Vagina (tissue), 2 donors: ENCODE measurements at regions not wholly inside any gene's neighbourhood (a gene's known extent, or its start where the extent isn't known, plus 50 kb on each side); places are given as distances from the start of the nearest gene placed in this dataset.

Source experiments
- DNase-seq, 2 donors: peaks; one replicate each; pipeline ENCODE4 v3.0.0-alpha.2; 2017; ENCODE audit errors: extremely low spot score in 2 of 2
- H3K27ac ChIP-seq: fragments of 200-600 bp; sonication (generic); one replicate; pipeline ENCODE4 v1.5.1; 2019
- H3K27me3 ChIP-seq: fragments of 200-600 bp; sonication (generic); one replicate; pipeline ENCODE4 v1.5.1; 2019
- H3K36me3 ChIP-seq, 2 donors: fragments of 200-600 bp; sonication (generic); one replicate each; pipeline ENCODE4 v1.5.1; 2017 to 2019
- H3K4me1 ChIP-seq: fragments of 200-600 bp; sonication (generic); one replicate; pipeline ENCODE4 v1.5.1; 2019
- H3K4me3 ChIP-seq, 2 donors: fragments of 200-600 bp; sonication (generic); 1 replicate in 1 of 2; 2 replicates in 1 of 2; pipeline ENCODE4 v1.5.1; 2016 to 2019
- H3K9me3 ChIP-seq: fragments of 200-600 bp; sonication (generic); one replicate; pipeline ENCODE4 v1.5.1; 2019
- POLR2A ChIP-seq, 2 donors: fragments of 450-650 bp; IDR thresholded peaks; one replicate each; pipeline ENCODE4 v1.6.1; 2017; ENCODE audit warnings: antibody characterized with exemption in 2 of 2, mild to moderate bottlenecking in 2 of 2, moderate library complexity in 2 of 2
- POLR2AphosphoS5 ChIP-seq, 2 donors: sonication (generic); formaldehyde crosslinking; IDR thresholded peaks; one replicate each; pipeline ENCODE4 v1.9.0; 2017; ENCODE audit warnings: antibody characterized with exemption in 2 of 2, mild to moderate bottlenecking in 2 of 2, low read depth in 1 of 2; ENCODE audit not compliant: insufficient read depth in 1 of 2
- intact Hi-C: fragments of 100-400 bp; cut with DNase I; formaldehyde crosslinking; loops from one replicate; pipeline ENCODE4 v1.15.1; 2023
- TF ChIP-seq, protein P1 (sequence below), 3 experiments: fragments of 450-650 bp in 2 of 3; fragments of 200-600 bp in 1 of 3; sonication (generic) in 1 of 3; IDR thresholded peaks; one replicate each; pipeline ENCODE4 v1.5.1; 2017 to 2019; ENCODE audit warnings: antibody characterized with exemption in 3 of 3, mild to moderate bottlenecking in 2 of 3, moderate library complexity in 2 of 3

DNA sequence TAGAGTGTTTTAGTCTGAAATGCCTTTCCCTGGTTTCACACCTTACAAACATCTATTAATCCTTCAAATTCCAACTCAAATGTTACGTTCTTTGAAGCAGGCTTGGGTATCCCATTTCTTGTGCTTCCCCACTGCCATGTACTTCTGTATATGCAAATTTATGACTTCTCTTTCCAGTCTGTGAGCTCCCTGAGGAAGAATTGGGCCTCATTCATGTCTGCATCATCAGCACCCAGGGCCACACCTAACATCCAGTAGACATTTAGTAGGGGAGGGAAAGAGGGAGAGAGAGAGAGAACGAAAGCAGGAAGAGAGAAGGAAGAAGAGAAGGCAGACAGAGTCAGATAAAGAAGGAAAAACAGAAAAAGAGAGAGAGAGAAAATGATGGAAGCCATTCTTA is 53.3 kb upstream of the KY start:
- no peaks in the 10 kb centered on the region for H3K36me3 ChIP-seq
- H3K4me3 ChIP-seq, result no peak overlapping the region
- H3K27me3 ChIP-seq, result no peaks in the 10 kb centered on the region
- intact Hi-C loops, result no loop called here
- no peaks in the 10 kb centered on the region for H3K9me3 ChIP-seq
- no peak for TF ChIP-seq POLR2AphosphoS5 (IDR thresholded peaks at IDR 0.05; ENCODE audit: insufficient read depth in 1 of 2, low read depth in 1 of 2)
- DNase-seq, result peak in 1 of 2 donors; percentile 22
- peaks cover 11% of the 10 kb centered on the region for H3K4me1 ChIP-seq
- no peak overlapping the region for H3K27ac ChIP-seq

- TF ChIP-seq POLR2AphosphoS5 (IDR thresholded peaks at IDR 0.05; ENCODE audit: insufficient read depth in 1 of 2, low read depth in 1 of 2), result no peak
- TF ChIP-seq POLR2A (IDR thresholded peaks at IDR 0.05), result no peak
- TF ChIP-seq, protein P1, sequence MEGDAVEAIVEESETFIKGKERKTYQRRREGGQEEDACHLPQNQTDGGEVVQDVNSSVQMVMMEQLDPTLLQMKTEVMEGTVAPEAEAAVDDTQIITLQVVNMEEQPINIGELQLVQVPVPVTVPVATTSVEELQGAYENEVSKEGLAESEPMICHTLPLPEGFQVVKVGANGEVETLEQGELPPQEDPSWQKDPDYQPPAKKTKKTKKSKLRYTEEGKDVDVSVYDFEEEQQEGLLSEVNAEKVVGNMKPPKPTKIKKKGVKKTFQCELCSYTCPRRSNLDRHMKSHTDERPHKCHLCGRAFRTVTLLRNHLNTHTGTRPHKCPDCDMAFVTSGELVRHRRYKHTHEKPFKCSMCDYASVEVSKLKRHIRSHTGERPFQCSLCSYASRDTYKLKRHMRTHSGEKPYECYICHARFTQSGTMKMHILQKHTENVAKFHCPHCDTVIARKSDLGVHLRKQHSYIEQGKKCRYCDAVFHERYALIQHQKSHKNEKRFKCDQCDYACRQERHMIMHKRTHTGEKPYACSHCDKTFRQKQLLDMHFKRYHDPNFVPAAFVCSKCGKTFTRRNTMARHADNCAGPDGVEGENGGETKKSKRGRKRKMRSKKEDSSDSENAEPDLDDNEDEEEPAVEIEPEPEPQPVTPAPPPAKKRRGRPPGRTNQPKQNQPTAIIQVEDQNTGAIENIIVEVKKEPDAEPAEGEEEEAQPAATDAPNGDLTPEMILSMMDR (IDR thresholded peaks at IDR 0.05), result no peak
- no peak for DNase-seq
- no peaks in the 10 kb centered on the region for H3K9me3 ChIP-seq
- intact Hi-C loops, result no loop called here
- H3K36me3 ChIP-seq, result no peaks in the 10 kb centered on the region
- H3K4me1 ChIP-seq, result peaks cover 9% of the 10 kb centered on the region
- H3K27ac ChIP-seq, result no peak overlapping the region
- no peak overlapping the region for H3K4me3 ChIP-seq
- H3K27me3 ChIP-seq, result no peaks in the 10 kb centered on the region
Observed at GRCh38 chr3:134704556-134704955, 53.7 kb upstream of the KY start.

DNA sequence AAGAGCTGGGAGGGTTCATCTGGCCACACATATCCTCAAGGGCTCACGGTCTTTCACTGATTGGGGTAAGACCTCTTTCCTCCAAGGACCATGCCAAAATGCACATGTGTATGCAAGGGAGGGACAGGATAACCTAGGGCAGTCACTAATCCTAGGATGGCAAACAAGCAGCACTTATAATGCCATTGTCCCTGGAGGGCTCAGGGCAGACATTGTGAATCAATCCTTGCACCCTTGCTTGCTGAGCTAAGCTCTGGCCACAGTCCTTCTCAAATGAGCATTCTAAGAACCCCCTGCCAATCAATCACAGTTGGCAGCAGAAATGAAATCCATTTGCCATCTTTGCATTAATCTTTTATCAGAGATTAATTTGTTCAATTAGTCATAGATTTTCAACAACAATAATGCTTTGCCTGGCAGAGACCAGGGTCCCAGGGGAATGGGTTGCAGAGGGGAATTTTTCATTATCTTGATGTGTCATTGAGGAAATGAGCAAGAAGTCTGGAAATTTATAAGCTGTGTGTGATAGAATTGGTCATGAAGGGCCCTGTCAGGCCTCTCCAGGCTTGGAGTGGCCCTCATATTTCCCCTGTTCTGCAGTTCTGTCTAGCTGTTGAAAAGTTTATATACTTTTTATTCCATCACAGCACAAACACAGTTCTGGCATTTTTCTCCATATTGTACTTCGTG is 57.2 kb upstream of the KY start:
- no peaks in the 10 kb centered on the region for H3K27me3 ChIP-seq
- TF ChIP-seq, protein P1 (IDR thresholded peaks at IDR 0.05), result no peak
- TF ChIP-seq POLR2A (IDR thresholded peaks at IDR 0.05) (no peak), POLR2AphosphoS5 (IDR thresholded peaks at IDR 0.05; ENCODE audit: insufficient read depth in 1 of 2, low read depth in 1 of 2) (no peak)
- intact Hi-C loops, result no loop called here

GRCh38 chr3:134708671-134709070 is 57.8 kb upstream of the KY start:
- no peaks in the 10 kb centered on the region for H3K9me3 ChIP-seq
- intact Hi-C loops, result no loop called here
- no peaks in the 10 kb centered on the region for H3K36me3 ChIP-seq
- H3K27ac ChIP-seq, result no peak overlapping the region
- no peak for DNase-seq
- peaks cover 10% of the 10 kb centered on the region for H3K4me1 ChIP-seq
- no peak for TF ChIP-seq POLR2AphosphoS5 (IDR thresholded peaks at IDR 0.05; ENCODE audit: insufficient read depth in 1 of 2, low read depth in 1 of 2)
- TF ChIP-seq, protein P1 (IDR thresholded peaks at IDR 0.05), result no peak
- TF ChIP-seq POLR2A (IDR thresholded peaks at IDR 0.05), result no peak
- H3K4me3 ChIP-seq, result no peak overlapping the region
- no peaks in the 10 kb centered on the region for H3K27me3 ChIP-seq

More for the DNA sequence above, 57.2 kb upstream of the KY start:
- DNase-seq, result no peak
- H3K36me3 ChIP-seq, result no peaks in the 10 kb centered on the region
- no peaks in the 10 kb centered on the region for H3K9me3 ChIP-seq
- peaks cover 10% of the 10 kb centered on the region for H3K4me1 ChIP-seq
- H3K4me3 ChIP-seq, result no peak overlapping the region
- no peak overlapping the region for H3K27ac ChIP-seq

GRCh38 chr3:134709076-134709475 is 58.3 kb upstream of the KY start:
- Histone ChIP-seq H3K4me1 (peaks cover 10% of the 10 kb centered on the region), H3K36me3 (no peaks in the 10 kb centered on the region), H3K4me3 (no peak overlapping the region), H3K27ac (no peak overlapping the region), H3K27me3 (no peaks in the 10 kb centered on the region), H3K9me3 (no peaks in the 10 kb centered on the region)
- intact Hi-C loops, result no loop called here
- DNase-seq, result peak in 1 of 2 donors; percentile 60
- TF ChIP-seq POLR2AphosphoS5 (IDR thresholded peaks at IDR 0.05; ENCODE audit: insufficient read depth in 1 of 2, low read depth in 1 of 2), result no peak
- no peak for TF ChIP-seq POLR2A (IDR thresholded peaks at IDR 0.05)
- TF ChIP-seq, protein P1 (IDR thresholded peaks at IDR 0.05), result no peak
